Inflammatory macrophage treated with lipopolysaccharide for 4 hours (primary cell): ENCODE measurements at regions not wholly inside any gene's neighbourhood (a gene's known extent, or its start where the extent isn't known, plus 50 kb on each side); places are given as distances from the start of the nearest gene placed in this dataset.

Source experiments
- DNase-seq: peaks from one replicate; pipeline ENCODE4 v3.0.0-alpha.2; 2020

DNA sequence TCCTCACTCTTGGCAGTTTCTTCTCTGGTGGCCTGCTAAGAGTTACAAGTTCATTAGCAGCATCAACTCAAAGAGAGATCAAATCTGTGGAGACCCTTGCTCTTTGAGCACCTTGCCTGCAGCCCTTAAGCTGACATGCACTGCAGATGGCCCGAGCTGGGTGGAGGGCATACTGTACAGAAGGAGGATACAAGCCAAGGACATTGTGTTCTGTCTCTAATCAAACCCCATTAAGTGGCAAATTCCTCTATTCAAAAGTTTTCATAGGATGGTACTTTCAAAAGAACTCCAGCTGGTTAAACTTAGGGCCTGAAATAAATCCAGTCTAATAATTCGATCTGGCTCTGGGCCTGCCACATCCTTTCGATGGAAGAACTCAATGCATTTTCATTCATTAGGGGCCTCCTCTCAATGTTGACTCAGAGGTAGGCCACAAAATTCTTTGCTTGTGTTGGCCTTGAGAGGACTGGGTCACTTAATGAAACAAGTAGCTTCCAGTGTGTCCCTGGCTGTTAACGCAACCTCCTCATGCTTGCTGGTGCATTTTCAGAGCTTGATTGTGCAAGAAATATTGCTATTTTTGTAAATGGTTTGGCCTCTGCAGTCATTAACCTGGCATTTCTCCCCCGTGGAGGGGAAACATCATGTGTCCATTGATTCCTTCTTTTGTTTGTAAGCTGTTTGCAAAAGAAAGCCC is 318.2 kb downstream of the NUAK1 start:
- DNase-seq: peak; percentile 31

DNA sequence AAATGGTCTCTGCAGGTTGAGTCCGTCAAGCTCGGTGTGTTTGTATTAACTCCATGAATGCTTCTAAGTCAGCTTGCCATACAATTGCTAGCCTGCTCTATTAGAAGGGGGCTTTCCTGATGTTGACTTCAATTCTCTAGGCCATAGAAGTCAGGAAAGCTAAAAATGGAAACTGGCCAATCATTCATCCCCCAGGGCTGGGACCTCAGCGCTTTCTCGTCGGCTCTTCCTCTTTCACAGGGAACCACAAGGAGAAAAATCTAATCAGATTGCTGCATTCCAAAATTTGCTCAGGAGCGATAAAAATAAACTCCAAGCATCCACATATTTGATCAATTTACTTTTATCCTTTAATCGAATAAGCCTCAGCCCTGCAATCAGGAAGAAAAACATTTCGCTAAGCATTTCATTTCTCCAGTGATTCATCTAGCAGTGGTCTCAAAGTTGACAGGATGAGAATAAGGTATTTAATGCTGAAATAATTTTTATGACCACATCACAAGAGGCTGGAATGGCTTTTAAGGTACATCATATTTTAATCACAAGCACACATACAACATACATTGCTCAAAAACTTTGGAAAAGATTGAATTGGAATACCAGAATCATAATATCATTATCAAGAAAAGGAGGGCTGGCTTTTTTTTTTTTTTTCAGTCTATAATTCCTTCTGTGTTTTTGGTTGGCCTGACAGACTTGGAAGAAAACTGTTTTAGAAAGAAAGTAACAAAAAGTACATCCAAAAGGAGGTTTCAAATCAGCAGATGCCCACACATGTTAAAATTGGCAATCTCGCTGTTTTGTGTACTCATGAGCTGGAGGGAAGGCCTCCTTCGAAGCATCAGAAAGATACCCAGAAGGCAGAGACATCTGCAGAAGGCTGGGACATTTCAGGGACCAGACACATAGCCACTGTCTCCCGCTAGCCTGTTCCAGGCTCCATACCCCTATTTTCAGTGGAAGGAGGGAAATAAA is 316.3 kb downstream of the NUAK1 start:
- DNase-seq: peak; percentile 16

- DNase-seq: no peak
These were observed 314.9 kb downstream of the NUAK1 start for GRCh38 chr12:105823810-105824209.

GRCh38 chr12:105825141-105825540 is 313.6 kb downstream of the NUAK1 start:
- no peak for DNase-seq

DNA sequence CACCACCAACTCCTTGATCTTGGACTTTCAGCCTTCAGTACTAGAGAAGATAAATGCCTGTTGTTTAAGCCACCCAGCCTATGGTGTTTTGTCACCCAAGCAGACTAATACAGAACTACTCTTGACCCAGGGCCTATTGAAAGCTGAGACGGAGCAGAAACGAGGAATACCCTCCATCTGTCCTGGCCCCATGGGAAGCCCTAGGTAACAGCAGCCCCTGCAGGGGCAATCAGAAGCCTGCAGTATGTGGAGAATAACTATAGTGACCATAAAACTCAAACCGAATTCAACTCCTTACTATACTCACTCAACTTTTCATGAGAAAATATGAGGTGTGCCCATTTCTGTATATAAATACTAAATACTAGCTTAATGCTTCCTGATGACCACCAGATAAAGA is 307.4 kb downstream of the NUAK1 start:
- no peak for DNase-seq

DNA sequence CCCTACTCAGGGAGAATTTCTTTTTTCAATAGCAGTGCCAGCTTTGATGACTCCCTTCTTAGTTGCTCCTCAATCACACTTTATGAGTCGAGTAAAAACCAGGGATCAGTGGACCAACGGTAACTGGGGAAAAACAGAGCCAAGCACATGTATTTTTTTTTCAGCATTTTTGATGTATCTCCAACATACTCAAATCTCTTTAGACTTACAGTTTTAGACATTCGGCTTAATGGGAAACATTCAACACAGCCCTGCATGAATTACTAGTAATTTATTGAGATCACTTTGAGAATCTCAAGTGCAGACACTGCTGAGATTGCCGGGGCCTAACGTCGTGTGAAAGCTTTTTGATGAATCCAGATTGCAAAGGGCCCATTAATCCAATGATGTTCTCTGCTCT is 306.7 kb downstream of the NUAK1 start:
- DNase-seq: no peak

DNA sequence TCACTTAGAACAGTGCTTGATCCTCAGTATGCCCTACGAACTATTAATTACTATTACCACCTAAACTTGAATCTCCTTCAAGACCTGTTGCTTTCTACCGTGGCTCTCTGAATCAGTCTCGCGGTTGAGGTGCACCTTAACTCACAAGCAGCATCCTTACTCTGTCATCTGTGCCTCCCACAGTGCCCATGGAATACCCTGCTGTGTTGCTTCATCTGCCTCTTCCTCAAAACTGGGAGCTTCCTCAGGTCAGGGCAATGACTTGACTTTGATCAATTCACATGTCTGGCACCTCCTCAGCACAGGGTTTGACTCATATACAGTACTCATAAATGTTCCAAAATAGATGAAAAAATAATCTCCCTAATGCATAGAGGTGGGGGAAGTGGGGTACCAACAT is 305.9 kb downstream of the NUAK1 start:
- DNase-seq: peak; percentile 36

- DNase-seq: no peak
These were observed 304.3 kb downstream of the NUAK1 start for GRCh38 chr12:105834496-105834895.

DNA sequence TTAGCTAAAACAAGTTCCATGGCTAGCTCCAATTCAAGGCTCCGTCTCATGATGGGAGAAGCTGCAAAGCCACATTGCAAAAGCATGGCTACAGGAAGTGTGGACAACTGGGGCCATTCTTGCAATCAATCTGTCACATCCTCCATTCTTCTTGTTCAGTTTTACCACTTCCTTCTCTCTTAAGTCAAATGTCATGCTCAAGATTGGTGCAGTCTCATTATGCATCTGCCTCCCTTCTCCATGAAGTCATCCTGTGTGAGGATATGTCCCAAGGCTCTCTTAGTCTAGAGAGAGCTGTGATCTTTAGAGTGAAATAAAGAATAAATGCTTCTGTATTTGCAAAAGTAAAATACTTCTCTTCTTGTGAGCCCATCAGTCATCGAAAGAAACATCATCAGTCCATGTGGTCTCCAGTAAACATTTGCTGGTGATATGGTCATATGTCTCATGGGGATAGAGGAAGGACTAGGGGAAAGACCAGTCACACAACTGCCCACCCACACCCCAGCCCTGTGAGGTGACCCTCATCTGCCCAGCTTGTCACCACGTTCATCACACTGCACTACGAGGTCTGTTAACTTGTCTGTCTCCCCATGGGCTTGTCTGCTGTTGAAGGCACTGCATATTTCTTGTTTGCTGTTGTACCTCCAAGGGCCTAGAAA is 303.0 kb downstream of the NUAK1 start:
- DNase-seq: peak; percentile 61

DNA sequence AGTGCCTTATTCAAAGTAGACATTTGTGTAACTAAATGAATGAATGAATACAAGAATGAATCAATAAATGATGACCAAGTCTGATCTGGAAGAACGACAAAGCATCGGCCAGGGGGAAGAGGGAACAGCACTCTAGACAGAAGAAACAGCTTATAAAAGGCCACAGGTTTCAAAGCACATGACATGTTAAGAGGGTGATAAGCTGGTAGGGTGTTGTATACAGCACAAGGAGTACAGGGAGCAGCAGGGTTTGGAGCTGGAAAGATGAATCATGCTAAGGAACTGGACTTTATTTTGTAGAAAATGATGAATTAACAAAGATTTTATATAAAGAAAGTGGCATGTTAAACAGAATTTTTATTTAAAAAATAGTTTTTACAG is 302.5 kb downstream of the NUAK1 start:
- DNase-seq: no peak

- no peak for DNase-seq
These were observed 299.1 kb downstream of the NUAK1 start for GRCh38 chr12:105839629-105840127.

DNA sequence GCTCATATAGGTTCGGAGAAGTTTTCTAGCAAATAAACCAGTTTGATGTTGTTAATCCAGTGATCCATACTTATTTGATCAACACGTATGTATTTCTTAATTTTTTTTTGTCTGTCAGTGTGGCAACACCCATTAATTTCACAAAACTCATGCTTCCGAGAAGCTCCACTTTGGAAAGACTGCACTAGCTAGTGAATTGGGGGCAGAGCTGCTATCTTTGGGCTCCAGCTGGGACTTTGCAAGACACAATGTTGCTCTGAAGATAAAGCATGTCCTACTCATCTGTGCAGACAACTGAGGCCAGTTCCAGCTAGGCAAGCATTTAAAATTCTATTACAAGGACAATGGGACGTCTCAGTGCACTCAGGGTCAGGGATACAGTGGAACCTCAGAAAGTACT is 298.4 kb downstream of the NUAK1 start:
- no peak for DNase-seq

- no peak for DNase-seq
These were observed 296.9 kb downstream of the NUAK1 start for GRCh38 chr12:105841840-105842239.

DNA sequence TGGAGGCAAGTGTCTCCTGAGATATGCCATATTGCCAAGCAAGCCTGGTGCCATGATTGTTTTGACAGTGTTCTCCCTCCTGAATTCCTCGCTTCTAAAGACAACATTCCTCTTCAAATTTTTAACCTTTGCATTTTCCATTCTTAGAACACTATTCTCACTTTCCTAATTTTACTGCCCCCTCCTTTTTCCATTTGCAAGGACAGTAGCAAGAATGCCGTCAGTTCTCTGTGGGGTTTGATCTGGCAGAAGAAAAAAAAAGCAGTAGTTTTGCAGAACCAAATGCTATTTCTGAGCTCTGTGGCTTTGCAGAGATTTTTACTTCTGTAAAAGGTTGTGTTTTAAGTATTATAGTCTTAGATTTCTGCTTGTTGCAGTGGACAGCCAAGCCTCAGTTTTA is 295.2 kb downstream of the NUAK1 start:
- no peak for DNase-seq

GRCh38 chr12:105843986-105844760 is 294.6 kb downstream of the NUAK1 start:
- no peak for DNase-seq

- no peak for DNase-seq
These were observed 292.4 kb downstream of the NUAK1 start for GRCh38 chr12:105846331-105846730.

- no peak for DNase-seq
These were observed 291.7 kb downstream of the NUAK1 start for GRCh38 chr12:105847068-105847467.

DNA sequence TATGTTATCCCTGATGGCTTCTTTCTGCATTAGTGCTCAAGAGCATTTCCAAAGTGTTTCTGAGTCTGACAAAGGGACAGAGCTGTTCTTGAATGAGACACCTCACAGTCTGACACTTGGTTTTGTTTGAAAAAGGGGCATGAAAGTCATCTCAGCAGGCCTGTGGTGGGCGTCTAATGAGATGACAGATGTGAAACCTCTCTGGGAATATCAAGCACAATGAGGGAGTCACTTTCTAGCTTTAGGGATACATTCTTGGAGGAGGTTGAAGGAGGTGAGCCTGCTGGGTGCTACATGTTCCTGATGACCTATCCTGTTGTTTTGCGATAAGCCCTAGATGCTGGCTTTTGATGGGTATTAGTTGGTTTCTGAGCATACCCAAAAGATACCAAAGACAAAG is 290.5 kb downstream of the NUAK1 start:
- DNase-seq: no peak

DNA sequence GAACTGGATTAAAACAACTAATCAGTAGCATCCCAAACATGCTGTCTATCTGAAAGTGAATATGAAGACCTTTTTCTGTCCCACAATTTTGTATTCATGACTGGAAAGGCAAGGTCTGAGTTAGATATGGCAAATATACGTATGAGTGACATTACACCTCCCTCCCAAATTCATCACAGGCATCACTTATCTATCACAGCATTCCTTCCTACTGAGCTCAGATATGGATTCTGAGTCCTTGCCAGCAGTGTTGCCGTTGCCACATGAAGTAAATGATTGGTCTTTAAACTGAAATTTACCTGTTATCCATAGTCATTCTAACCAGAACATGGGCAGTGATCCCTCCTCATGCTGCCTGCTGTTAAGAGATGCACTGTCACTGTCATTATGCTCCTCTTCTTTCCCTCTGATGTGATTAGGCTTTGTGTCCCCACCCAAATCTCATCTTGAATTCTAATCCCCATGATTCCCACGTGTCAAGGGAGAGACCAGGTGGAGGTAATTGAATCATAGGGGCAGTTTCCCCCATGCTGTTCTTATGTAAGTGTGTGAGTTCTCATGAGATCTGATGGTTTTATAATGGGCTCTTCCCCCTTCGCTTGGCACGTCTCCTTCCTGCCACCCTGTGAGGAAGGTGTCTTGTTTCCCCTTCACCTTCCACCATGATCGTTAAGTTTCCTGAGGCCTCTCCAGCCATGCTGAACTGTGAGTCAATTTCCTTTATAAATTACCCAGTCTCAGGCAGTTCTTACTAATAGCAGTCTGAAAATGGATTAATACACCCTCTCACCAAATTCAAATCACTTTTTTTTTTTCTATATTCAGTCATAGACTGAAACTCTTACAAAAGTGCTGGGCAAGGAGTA is 288.4 kb downstream of the NUAK1 start:
- DNase-seq: no peak

- DNase-seq: no peak
These were observed 286.3 kb downstream of the NUAK1 start for GRCh38 chr12:105852496-105852895.

DNA sequence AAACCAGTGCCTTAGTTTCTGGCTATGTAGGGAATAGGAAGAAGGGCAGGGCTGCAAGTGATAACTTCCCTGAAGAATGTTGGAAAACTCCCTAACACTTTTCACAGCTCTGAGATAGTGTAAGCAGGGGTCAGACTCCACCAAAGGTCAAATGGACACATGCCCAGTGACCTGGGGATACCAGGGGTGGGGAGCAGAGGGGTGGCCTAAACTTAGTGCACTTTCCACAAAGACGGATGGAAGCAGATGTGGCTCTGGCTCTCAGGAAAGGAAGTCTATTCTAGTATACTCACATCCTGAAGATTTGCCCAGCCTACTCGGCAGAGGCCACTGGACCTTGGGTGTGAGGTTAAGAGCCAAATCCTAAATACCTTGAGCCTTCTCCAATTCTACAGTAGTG is 285.8 kb downstream of the NUAK1 start:
- no peak for DNase-seq

DNA sequence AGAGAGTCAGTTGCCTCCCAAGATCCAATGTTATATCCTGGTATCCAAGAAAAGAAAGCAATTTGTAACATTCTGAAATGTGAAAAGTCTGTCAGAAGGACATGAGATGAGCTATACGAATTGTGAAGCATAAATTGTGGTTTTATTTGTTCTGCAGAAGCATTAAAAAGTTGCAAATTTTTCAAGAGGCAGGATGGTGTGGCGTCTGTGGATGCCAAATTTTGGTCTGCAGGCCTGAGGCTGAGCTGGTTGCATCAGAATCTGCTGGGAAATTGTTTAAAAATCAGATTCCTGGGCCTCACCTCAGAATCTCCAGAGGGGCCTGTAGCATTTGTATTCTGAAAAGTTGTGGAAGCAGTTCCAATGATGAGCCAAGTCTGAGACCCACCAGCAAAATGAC is 284.7 kb downstream of the NUAK1 start:
- DNase-seq: no peak
